ENCODE measurements at regions not wholly inside any gene's neighbourhood (a gene's known extent, or its start where the extent isn't known, plus 50 kb on each side); places are given as distances from the start of the nearest gene placed in this dataset.
A peak's percentile ranks its signal among the peaks of the same experiment; 100 is the strongest.

DNA sequence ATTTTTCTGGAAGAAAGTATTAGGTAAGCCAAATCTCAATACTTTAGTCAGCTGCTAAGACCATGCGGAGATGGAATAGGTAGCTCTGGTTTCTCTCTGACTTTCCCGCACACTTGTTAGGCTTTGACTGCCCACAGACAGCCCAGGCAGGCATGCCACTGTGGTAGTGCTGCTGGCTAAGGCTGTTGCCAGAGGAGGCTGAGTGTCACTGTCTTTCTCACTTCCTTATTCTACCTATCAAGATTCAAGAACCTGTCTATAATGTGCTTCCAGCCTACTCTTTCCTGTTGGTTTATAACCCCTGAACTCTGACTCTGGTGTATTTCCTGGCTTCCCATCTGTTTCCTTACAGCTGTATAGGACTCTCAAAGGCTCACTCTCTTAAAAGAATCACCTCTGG lies 81.8 kb upstream of the TRPC5 start:
- no peak for DNase-seq (ENCODE audit: low read depth)
- H3K4me3 ChIP-seq (ENCODE audit: low read depth, low read length), result no peak overlapping the region
- TF ChIP-seq, protein P1, sequence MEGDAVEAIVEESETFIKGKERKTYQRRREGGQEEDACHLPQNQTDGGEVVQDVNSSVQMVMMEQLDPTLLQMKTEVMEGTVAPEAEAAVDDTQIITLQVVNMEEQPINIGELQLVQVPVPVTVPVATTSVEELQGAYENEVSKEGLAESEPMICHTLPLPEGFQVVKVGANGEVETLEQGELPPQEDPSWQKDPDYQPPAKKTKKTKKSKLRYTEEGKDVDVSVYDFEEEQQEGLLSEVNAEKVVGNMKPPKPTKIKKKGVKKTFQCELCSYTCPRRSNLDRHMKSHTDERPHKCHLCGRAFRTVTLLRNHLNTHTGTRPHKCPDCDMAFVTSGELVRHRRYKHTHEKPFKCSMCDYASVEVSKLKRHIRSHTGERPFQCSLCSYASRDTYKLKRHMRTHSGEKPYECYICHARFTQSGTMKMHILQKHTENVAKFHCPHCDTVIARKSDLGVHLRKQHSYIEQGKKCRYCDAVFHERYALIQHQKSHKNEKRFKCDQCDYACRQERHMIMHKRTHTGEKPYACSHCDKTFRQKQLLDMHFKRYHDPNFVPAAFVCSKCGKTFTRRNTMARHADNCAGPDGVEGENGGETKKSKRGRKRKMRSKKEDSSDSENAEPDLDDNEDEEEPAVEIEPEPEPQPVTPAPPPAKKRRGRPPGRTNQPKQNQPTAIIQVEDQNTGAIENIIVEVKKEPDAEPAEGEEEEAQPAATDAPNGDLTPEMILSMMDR (conservative IDR thresholded peaks at IDR 0.05; ENCODE audit: low read depth, low read length), result no peak

DNA sequence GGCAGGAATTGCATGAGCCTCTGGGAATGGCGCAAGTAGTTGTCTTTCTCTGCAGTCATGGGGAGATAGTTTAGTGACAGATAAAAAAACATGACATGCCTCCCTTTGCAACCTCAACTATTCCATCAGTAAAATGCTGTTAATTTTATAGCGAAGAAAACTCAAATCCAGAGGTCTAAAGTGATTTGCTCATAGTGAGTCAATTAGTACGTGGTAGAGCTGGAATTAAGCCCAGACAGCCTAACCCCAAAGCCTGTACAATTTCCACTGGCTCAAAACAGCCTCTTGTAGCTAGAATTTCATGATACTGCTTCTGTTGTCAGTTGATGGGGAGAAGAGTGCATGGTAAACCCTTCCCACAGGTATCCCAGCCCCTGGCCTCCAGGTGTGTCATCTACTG lies 81.3 kb upstream of the TRPC5 start:
- DNase-seq (ENCODE audit: low read depth), result no peak
- no peak overlapping the region for H3K4me3 ChIP-seq (ENCODE audit: low read depth, low read length)
- TF ChIP-seq, protein P1 (conservative IDR thresholded peaks at IDR 0.05; ENCODE audit: low read depth, low read length), result no peak

DNA sequence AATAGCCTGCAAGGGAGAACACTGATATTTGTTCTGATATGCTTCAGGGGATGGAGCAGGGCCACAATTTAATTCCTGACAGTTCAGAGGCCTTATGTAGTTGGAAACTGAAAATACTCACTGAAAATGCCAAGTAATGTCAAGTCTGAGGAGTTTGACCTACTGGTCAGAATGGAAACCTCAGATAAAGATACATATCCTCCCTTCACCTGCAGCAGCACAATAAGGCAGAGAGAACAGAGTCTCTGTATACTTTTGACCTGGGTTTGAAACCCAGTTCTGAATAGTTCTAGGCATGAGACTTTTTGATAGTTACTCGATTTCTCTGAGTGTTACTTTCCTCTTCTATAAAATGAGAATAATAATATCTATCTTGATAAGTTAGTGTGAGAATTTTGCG lies 65.8 kb upstream of the TRPC5 start:
- no peak for DNase-seq (ENCODE audit: low read depth)
- TF ChIP-seq, protein P1 (conservative IDR thresholded peaks at IDR 0.05; ENCODE audit: low read depth, low read length), result no peak
- H3K4me3 ChIP-seq (ENCODE audit: low read depth, low read length), result no peak overlapping the region

DNA sequence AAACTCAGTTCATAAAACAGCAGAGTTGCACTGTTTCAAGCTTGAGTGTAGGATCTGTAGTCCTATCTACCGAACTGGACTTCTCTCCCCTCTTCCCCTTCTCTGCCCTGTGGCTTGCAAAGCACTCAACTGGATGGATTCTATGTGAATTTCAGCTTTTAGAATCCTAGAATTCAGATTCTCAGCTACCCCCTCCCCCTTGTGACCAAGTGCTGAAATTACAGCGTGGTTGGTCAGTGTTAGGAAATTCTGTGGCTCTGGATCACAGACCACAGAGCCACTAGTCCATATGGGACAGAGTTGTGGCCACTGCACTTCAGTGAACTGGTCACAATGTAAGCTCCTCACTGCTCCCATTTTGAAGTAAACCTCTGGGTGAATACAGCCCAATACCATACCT lies 64.6 kb upstream of the TRPC5 start:
- no peak overlapping the region for H3K4me3 ChIP-seq (ENCODE audit: low read depth, low read length)
- TF ChIP-seq, protein P1 (conservative IDR thresholded peaks at IDR 0.05; ENCODE audit: low read depth, low read length), result peak; percentile 55
- DNase-seq (ENCODE audit: low read depth), result no peak

DNA sequence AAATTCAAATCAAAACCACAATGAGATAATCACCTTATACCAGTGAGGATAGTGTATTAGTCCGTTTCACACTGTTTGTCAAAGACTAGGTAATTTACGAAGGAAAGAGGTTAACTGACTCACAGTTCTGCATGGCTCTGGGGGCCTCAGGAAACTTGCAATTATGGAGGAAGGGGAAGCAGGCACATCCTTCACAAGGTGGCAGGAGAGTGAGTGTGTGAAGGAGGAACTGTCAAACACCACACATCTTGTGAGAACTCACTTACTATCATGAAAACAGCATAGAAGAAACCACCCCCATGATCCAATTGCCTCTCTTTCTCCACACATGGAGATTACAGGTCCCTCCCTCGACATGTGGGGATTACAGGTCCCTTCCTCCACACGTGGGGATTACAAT lies 54.7 kb upstream of the TRPC5 start:
- no peak for DNase-seq (ENCODE audit: low read depth)
- no peak overlapping the region for H3K4me3 ChIP-seq (ENCODE audit: low read depth, low read length)
- TF ChIP-seq, protein P1 (conservative IDR thresholded peaks at IDR 0.05; ENCODE audit: low read depth, low read length), result no peak
